ENCODE measurements at regions not wholly inside any gene's neighbourhood (a gene's known extent, or its start where the extent isn't known, plus 50 kb on each side); places are given as distances from the start of the nearest gene placed in this dataset.

GRCh38 chr15:96560246-96560895 lies 229.9 kb downstream of the NR2F2 start:
- no peak for TF ChIP-seq CTCF (IDR thresholded peaks at IDR 0.05)
- TF ChIP-seq POLR2A (IDR thresholded peaks at IDR 0.05), result no peak
